DOHH2 (cell line): ENCODE measurements at regions not wholly inside any gene's neighbourhood (a gene's known extent, or its start where the extent isn't known, plus 50 kb on each side); places are given as distances from the start of the nearest gene placed in this dataset.

ENCODE experiments used
- CTCF ChIP-seq: fragments of 200-600 bp; sonication (generic); IDR thresholded peaks from one replicate; pipeline ENCODE4 v1.5.1; 2014; ENCODE audit warnings: antibody characterized with exemption, mild to moderate bottlenecking, low read depth, low read length; ENCODE audit not compliant: poor library complexity, severe bottlenecking
- EZH2phosphoT487 ChIP-seq: fragments of 200-600 bp; sonication (generic); IDR thresholded peaks from 2 replicates; pipeline ENCODE4 v1.6.1; 2017; ENCODE audit warnings: borderline replicate concordance, mild to moderate bottlenecking, antibody characterized with exemption, low read length, moderate library complexity, mixed read lengths

- TF ChIP-seq CTCF (no peak), EZH2phosphoT487 (no peak)
These were observed 171.1 kb upstream of the MC4R start for GRCh38 chr18:60543646-60544045.
